Posterior cingulate gyrus (tissue), 11 donors: ENCODE measurements at regions not wholly inside any gene's neighbourhood (a gene's known extent, or its start where the extent isn't known, plus 50 kb on each side); places are given as distances from the start of the nearest gene placed in this dataset.
A peak's percentile ranks its signal among the peaks of the same experiment; 100 is the strongest.

ENCODE experiments used
- DNase-seq, 10 donors: peaks; one replicate each; pipeline versions ENCODE4 v3.0.0 to v3.0.0-alpha.2; 2020 to 2021; ENCODE audit warnings: mixed read lengths in 3 of 10
- intact Hi-C: fragments of 100-400 bp; cut with DNase I; formaldehyde crosslinking; loops from one replicate; pipeline ENCODE4 v1.15.1; 2023

DNA sequence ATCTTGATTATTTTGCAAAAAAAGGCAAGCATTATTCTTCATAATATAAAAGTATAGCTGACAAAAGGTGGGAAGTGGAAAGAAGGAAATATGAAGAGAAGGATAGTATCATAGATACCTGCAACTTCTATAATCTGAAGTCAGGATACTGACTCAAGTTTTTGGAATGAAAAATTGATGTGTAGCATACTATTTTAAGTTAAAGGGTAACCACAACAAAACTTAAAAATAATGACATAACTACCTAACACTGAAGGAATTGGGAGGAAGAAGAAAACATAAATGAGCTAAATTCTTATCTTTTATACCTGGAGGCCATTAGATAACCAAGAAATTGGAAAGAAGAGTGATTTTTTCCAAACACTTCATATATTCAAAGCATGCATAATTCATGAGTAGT lies 51.8 kb upstream of the TLE1 start:
- DNase-seq: no peak
- intact Hi-C loops: no loop called here

DNA sequence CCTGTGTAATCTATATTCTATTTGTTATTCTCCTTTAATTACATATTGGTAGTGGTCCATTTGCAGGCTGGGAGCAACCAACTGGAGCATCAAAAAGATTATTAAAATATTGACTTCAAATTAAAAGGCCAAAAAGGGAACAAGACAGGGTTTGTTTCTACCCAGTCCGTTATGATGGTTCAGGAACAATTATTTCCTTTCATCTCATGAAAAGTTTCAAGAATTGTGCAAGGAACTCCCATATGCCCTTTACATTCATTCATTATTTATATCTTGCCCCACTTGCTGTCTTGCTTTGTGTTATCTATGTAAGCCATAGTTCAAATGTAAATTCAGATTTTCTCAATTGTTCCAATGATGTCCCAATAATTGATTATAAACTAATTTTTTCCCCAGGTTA lies 58.7 kb upstream of the TLE1 start:
- DNase-seq: no peak
- intact Hi-C loops: no loop called here

DNA sequence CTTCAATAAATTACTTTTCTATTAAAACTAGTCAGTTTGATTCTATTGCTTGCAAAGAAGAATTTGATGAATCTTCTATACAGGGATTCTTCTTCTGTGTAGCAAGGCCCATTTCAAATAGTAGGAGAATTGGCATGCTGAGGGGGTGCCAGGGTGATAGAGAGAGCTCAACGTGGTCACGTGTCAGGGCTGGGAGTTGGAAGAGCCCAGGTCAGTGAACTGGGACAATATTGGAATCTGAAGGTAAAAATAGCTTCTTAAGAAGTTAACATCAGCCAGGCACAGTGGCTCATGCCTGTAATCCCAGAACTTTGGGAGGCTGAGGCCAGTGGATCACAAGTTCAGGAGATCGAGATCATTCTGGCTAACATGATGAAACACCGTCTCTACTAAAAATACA lies 64.1 kb upstream of the TLE1 start:
- intact Hi-C loops: no loop called here
- no peak for DNase-seq

DNA sequence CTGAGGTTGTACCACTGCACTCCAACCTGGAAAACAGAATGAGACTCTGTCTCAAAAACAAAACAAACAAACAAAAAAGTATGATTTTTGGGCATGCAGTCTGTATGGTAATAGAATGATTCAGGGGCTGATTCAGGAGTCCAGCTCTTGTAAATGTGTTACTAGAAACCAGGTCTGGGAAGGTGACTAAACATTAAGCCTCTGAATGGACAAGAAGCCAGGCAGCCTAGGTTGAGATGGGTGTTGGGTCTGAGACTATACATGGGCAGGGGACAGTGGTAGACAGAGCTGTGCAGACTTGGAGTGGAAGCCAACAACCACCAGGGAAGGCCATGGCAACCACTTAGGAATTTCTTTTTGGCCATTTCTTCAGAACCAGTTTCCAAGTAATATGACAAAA lies 64.9 kb upstream of the TLE1 start:
- intact Hi-C loops: no loop called here
- DNase-seq: no peak

DNA sequence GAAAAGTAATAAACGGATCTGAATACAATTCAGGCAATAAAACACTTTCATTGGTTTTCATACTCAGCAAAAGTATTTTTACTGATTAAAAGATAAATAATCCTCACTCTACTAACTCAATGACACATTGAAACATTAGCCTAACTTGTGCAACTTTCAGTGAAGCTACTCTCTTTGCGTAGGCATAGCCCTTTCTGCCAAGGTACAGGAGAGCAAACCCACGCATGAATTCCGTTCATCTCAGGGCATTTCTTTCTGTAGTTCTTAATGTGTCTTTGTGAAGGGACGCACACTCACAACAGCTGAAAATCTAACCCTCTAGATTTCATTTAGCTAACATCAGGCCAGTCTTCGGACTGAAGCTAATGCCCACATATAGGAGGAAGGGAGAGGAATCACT lies 66.4 kb upstream of the TLE1 start:
- intact Hi-C loops: no loop called here
- DNase-seq: no peak

DNA sequence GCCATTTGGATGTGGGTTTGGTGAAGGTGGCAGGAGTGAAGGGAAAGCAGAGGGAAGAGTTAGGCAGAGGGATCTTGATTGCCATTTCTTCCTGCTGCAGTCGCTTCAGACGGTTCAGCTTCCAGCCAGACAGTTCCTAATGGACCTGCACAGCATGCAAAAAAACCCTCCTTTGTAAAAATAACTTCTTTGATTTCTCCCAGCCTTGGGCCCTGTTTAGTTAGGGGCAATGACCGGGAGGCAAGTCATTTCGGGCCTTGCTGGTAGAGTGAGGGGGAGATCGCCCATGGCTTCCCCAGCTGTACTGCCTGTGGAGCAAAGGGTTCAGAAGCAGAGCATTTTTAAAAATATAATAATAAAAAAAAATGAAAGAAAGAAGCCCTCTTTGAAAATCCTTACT lies 67.2 kb upstream of the TLE1 start:
- intact Hi-C loops: no loop called here
- DNase-seq: no peak

DNA sequence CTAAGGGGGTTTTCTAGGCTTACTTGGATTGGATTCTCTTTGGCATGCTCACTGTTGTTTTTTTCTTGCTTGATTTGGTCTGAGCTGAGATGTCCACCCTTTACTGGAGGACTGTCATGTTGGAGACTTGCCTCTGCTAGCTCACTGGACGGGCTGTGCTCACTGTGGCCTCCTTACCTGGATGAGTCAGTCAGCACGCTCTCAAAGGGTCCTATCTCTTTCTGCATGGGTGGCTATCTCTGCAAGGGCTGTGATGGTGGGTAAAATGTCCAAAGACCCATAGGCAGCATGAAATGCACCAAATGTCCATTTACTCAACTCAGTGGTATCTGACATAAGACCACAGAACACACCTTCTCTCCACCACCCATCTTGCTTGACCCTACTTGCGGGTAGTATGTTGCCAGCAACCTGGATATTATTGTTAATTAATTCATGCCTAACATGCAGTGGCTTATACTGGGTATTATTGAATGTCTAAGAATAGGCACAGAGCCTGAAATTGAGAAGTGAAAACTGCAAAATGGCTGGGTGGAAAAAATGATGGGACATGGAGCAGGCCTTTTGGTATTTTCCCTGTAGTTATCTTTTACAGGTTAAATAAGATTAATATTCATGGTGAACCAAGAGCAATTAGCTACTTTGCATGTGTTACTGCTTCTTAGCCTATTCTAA lies 68.9 kb upstream of the TLE1 start:
- DNase-seq: no peak
- intact Hi-C loops: no loop called here

DNA sequence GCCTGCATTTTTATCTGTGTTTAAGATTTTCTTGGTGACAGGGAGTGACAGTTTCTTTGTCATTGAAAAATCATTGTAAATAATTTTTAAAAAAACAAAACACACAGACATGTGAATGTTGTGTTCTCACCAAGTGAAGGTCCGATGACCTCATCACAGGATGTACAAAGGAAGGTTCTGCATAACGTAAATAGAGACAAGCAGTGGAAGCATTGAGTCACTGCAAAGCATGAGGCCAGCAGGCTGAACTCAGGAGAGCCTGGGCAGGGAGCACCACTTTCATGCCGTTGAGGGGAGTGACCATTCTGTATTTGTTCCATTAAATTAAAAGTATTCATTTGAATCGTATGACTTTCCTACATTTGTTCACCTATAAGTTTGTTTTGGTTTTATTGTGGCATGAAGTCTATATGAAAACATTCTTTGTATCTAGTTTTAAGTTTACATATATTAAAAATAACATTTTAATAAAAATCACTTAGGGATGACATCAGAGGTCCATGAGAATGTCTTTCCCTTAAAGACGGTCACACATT lies 70.4 kb upstream of the TLE1 start:
- intact Hi-C loops: no loop called here
- peak in 1 of 10 donors; percentile 29 for DNase-seq

DNA sequence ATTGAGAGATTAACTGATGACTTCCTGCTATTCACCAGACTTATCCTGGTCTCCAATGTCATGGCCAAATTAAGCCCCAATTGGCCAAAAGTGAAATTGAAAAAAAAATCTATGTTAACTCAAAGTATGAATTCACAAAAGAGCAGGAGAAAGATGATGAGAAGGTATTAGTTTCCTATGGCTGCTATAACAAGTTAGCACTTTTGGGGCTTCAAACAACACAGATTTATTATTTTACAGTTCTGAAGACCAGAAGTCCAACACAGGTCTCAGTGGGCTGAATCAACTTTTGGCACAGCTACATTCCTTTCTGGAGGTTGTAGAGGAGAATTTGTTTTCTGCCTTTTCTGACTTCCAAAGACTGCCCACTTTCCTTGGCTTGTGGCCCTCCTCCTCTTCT lies 78.6 kb upstream of the TLE1 start:
- DNase-seq: no peak
- intact Hi-C loops: no loop called here

DNA sequence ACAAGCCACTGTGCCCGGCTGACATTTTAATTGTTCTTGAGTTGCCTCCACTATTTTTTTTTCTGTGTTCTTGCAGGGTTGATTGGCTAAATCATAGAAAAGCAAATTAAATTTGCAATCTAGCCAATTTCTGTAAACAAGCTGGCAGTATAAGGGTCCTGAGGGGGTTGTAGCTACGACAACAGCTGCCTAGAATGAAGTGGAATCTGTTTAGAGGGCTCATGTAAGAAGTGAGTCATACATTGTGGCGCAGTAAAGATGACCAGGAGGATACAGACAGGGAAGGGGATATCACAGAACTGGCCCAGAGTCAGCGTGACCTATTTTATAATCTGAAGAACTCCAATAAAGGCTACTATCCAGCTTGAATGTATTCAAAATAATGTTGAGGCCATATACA lies 82.2 kb upstream of the TLE1 start:
- no peak for DNase-seq
- intact Hi-C loops: no loop called here

DNA sequence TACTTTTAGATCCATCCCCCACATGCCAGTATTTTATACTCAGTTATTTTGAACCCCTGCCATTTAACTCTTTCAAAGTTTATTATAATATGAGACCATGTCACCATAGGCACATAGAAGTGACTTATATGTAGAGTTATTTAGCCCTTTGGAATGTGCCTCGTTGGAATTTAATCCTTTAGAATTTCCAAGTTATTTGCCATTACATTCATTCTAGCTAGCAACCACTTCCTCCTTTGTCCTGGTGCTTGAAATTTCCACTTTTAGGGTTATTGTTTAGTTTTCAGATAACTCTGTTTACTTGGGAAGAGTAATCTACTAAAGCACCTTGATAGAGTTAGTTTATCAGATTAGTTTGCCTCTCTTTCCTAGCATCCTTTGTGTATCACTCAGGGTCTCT lies 82.8 kb upstream of the TLE1 start:
- no peak for DNase-seq
- intact Hi-C loops: no loop called here

DNA sequence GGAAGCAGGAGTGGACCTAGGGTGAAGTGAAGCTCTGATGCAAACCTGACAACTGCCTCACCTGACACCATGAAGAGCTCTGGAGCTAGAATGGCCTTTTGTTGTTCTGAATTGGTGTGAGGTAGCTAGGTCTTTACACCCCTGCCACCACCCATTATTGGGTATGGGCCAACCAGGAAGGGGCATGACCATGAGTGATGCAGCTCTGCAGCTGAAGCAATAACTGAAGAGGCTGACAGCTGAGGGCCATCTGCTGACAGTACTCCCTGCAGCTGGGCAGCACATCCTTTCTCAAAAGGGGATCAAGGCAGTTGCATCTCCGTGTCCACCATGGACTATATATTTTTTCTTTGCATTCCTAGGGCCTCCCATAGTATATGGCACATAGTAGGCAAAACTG lies 87.0 kb upstream of the TLE1 start:
- intact Hi-C loops: no loop called here
- DNase-seq: no peak

DNA sequence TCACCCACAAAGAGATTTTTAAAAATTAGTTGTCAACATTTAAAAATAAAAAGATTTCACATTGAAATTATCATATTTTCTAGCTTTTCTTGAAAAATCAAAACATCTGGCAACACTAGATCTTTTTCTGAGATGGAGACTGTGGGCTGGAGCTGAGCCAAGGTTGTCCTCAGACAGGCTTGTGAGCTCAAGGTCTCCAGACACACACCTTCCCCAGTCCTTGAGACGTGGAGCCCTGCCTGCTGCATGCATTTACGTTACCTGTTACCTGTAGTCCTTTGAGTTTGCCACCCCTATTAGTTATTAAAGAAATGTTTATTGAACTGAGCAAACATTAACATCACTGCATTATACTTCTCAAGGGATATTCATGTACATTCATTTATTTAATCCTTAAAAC lies 87.5 kb upstream of the TLE1 start:
- no peak for DNase-seq
- intact Hi-C loops: no loop called here

DNA sequence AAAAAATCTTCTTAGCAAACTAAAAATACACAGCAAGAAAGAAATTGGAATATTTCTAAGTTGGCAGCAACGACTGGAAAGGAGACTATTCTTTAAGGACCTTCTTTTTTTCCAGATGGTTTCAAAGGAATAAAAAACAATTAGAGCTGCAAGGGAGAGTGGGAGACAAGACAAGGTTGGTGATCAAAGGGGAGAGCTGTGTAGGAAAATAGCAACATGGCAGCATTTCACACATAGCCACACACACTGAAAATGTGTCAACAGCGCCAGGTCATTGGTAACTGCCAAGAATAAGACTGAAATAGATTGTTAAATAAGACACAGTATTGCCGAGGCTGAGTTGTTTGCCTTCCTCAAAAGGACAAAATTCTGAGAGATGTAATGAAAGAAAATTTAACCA lies 88.1 kb upstream of the TLE1 start:
- intact Hi-C loops: no loop called here
- no peak for DNase-seq

DNA sequence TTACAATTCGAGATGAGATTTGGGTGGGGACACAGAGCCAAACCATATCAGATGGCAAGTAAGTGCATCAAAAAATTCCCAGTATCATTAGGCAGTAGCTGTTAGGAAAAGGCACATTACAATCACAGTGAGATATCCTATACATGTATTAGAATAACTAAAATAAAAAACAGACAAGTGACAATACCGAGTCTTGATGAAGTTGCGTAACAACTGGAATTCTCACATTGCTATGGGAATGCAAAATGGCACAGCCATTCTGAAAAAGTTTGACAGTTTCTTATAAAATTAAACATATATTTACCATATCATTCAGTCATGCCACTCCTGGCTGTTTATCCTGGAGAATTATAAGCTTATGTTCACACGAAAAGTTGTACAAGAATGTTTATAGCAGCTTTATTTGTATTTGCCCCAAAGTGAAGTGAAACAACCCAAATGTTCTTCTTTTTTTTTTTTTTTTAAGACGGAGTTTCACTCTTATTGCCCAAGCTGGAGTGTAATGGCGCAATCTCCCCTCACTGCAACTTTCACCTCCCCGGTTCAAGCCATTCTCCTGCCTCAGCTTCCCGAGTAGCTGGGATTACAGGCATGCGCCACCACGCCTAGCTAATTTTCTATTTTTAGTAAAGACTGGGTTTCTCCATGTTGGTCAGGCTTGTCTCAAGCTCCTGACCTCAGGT lies 93.1 kb upstream of the TLE1 start:
- DNase-seq: no peak
- intact Hi-C loops: no loop called here

DNA sequence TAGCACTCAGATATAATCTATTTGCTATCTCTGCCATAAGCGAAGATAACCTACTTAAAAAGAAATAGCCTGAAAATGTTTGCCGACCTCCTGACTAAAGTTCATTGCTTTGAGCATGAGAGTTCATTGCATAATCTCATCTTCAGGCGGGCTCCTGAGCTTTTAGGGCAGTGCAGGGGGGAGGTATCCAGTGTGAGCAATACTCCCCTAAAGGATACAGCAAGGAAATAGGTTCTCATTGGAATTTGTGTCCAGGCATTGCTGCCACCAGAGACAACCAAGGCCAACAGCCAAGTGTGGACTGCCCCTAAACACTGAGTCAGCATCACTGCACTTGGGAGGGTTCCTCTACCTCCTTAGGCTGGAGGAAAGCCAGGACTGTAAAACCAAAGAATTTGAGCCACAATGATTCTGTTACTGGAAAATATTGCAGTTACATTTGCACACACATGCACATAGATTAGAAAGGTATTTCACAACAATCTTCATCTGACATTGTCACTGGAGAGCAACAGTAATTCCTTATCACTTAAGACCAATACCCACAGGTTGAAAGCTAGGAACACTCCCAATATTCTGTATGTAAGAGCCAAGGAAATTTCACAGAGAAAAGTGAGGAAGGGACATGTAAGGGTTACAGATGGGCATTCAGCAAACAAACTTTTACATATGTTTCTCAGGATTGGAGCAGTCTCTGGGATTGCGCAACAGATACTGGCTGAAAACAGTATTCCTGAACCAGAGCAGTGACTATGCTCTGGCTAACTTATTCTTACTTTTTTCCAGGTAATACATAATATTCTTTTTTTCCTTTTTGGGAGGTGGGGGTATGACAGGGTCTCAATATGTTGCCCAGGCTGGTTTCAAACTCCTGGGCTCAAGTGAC lies 98.6 kb upstream of the TLE1 start:
- DNase-seq: peak in 1 of 10 donors; percentile 22
- intact Hi-C loops: no loop called here

DNA sequence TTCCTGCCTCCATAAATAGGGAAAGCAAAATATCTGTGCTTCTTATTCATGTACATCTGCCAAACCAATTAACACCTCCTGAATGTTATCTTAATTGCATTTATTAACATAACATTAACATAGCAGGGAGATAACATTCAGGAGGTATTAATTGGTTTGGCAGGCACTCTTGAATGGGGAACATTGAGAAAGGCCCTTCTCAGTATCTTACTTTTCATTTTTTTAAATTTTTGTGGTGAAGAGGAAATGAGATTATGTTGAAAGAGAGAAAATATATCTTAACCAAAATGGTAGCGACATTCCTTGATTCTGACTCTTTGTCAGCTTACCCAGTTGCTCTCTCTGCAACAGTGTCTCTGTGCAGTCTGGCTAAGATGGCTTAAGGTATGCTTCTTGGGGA lies 100.4 kb upstream of the TLE1 start:
- no peak for DNase-seq

DNA sequence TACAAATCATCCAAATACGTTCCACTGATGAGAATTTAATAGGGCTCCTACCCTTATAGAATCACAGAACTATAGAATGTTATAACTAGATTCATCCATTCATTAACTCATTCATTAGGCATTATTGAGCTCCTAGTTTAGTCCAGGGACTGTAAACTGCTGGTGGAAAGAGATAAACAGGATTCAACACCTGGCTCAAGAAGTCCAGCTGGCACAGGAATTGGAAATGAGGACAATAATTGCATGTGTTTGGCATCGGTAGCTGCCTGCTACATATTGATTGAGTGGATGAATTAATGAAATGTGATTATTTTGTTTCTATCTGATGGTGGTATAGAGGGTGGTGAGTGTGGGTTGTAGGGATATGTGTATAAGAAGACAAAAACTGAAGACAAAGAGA lies 100.8 kb upstream of the TLE1 start:
- DNase-seq: no peak
- intact Hi-C loops: no loop called here

More for the DNA sequence above, 100.4 kb upstream of the TLE1 start:
- intact Hi-C loops: no loop called here

DNA sequence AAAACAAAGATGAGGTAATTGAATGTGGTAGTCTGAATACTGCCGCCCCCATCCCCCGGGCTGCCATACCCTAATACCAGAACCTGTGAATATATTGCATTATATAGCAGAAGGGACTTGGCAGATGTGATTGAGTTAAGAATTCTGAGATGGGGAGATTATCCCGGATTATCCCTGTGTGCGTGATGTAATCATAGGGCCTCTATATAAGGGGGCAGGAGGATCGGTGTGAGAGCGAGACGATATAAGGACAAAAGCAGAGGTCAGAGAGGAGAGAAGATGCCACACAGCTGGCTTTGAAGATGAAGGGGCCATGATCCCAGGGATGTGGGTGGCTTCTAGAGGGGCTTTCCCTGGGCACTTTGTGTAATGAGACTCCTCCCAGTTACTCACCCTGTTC lies 101.7 kb upstream of the TLE1 start:
- intact Hi-C loops: no loop called here

DNA sequence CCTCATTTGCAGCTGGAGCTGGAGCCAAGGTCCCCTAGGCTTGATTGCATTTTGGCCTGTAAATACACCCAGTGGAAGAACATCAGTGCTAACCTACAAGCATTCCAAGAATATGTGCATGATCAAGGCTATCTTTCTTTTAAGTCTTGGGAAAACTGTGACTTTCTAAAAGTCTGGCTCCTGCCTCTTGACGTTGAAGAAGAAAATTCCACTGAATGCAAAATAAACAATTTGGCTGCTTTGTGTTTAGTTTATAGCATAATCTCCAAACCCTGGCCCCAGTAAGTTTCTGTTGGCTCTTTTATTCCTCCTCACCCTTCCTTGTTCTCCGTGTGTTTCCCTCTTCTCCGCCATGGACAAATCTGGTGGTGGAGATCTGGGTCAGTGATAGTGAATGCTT lies 109.3 kb upstream of the TLE1 start:
- intact Hi-C loops: no loop called here
- no peak for DNase-seq

More for the DNA sequence above, 101.7 kb upstream of the TLE1 start:
- no peak for DNase-seq

DNA sequence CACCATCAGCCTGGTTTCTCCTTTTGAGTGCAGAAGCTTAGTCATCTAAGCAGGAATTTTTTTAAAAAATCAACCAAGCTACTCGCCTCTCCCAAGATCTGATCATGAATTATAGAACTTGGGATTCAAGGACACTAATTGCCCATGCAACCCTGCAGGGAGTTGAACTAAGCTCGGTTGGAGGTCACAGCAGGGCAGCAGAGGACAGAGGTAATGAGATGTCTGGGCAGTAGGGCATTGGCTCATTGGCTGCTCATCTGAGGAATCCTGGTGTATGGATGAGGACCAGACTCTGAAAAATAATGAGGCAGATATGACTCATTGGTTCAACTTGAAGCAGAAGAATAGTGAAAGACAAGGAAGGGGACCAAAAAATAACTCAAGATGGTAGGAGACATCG lies 111.8 kb upstream of the TLE1 start:
- intact Hi-C loops: no loop called here
- no peak for DNase-seq
